ENCODE measurements at regions not wholly inside any gene's neighbourhood (a gene's known extent, or its start where the extent isn't known, plus 50 kb on each side); places are given as distances from the start of the nearest gene placed in this dataset.

DNA sequence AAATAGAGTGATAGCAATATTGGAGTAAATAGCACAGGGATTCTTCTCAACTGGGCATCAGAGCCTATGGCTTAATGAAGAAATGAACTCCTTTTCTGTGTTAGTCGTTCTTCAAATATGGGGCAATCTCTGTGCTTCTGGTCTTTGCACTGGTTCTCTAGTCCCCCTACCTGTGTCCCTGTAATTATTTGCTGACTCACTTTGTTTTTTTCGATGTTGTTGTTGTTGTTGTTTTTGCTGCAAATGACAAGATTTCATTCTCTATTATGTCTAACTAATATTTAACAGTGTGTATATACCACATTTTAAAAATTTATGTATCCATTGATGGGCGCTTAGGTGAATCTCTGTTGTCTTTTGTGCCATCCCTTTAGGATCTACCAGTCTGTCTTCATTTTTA lies 2137.8 kb upstream of the TENM3 start:
- TF ChIP-seq ZNF274 (IDR thresholded peaks at IDR 0.05; ENCODE audit: low read depth, low read length) (no peak), SUZ12 (IDR thresholded peaks at IDR 0.05; ENCODE audit: extremely low read depth, insufficient read depth, insufficient read length) (no peak)

All from NT2/D1 (cell line).